ENCODE measurements at regions not wholly inside any gene's neighbourhood (a gene's known extent, or its start where the extent isn't known, plus 50 kb on each side); places are given as distances from the start of the nearest gene placed in this dataset.
A peak's percentile ranks its signal among the peaks of the same experiment; 100 is the strongest.

GRCh38 chr20:56930876-56931275, 301.8 kb downstream of the TFAP2C start:
- no peak for DNase-seq

- DNase-seq, result no peak
Measured at GRCh38 chr20:56932575-56933330, 303.6 kb downstream of the TFAP2C start.

- DNase-seq, result no peak
Measured at GRCh38 chr20:56933331-56933698, 304.2 kb downstream of the TFAP2C start.

GRCh38 chr20:56934888-56935287, 305.8 kb downstream of the TFAP2C start:
- no peak for DNase-seq

- DNase-seq, result no peak
Measured at GRCh38 chr20:56940466-56940865, 311.4 kb downstream of the TFAP2C start.

GRCh38 chr20:56941101-56941686, 312.1 kb downstream of the TFAP2C start:
- no peak for DNase-seq

GRCh38 chr20:56943946-56944945, 315.1 kb downstream of the TFAP2C start:
- no peak for DNase-seq

- DNase-seq, result no peak
Measured at GRCh38 chr20:56945057-56945456, 316.0 kb downstream of the TFAP2C start.

- no peak for DNase-seq
Measured at GRCh38 chr20:56945901-56946300, 316.8 kb downstream of the TFAP2C start.

- DNase-seq, result no peak
Measured at GRCh38 chr20:56949318-56949717, 317.1 kb downstream of the BMP7 start.

- no peak for DNase-seq
Measured at GRCh38 chr20:56952258-56953047, 314.0 kb downstream of the BMP7 start.

GRCh38 chr20:56953048-56953586, 313.3 kb downstream of the BMP7 start:
- DNase-seq, result no peak

- DNase-seq, result no peak
Measured at GRCh38 chr20:56954797-56955196, 311.6 kb downstream of the BMP7 start.

- no peak for DNase-seq
Measured at GRCh38 chr20:56955680-56956079, 310.8 kb downstream of the BMP7 start.

- DNase-seq, result no peak
Measured at GRCh38 chr20:56956534-56956933, 309.9 kb downstream of the BMP7 start.

GRCh38 chr20:56957737-56958553, 308.5 kb downstream of the BMP7 start:
- DNase-seq, result no peak

- DNase-seq, result no peak
Measured at GRCh38 chr20:56964901-56965300, 301.5 kb downstream of the BMP7 start.

GRCh38 chr20:56967916-56968315, 298.5 kb downstream of the BMP7 start:
- DNase-seq, result no peak

- DNase-seq, result no peak
Measured at GRCh38 chr20:56968376-56969048, 297.9 kb downstream of the BMP7 start.

GRCh38 chr20:56974499-56975250, 291.8 kb downstream of the BMP7 start:
- DNase-seq, result peak in 1 of 2 donors; percentile 15
